ENCODE measurements at regions not wholly inside any gene's neighbourhood (a gene's known extent, or its start where the extent isn't known, plus 50 kb on each side); places are given as distances from the start of the nearest gene placed in this dataset.
"Not testable (repeated sequence)": the region's sequence is repeated elsewhere in the genome, so short reads cannot be mapped to it uniquely, and the experiment has no call there.

DNA sequence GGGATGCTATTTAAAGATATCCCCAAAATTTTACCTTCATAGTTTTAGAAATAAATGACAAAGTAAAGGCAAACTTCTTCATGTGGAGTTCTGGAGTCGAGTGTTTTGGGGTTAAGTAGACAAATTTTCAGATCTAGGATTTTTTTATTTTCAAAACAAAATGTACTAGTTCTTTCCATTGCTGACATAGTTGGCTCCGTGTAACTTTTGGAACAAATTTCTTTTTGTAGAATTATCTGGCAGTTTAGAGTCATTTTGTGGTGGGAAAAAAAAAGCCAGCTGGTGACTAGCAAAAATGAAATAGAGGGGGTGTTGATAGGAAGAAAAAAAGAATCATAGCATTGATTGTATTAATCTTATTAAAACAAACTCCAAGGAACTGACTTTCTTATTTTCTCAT lies 131.6 kb upstream of the TCF21 start:
- DNase-seq, result no peak

- no peak for DNase-seq
Measured at GRCh38 chr6:133758815-133759335, 130.0 kb upstream of the TCF21 start.

- DNase-seq, result no peak
Measured at GRCh38 chr6:133759524-133759923, 129.4 kb upstream of the TCF21 start.

DNA sequence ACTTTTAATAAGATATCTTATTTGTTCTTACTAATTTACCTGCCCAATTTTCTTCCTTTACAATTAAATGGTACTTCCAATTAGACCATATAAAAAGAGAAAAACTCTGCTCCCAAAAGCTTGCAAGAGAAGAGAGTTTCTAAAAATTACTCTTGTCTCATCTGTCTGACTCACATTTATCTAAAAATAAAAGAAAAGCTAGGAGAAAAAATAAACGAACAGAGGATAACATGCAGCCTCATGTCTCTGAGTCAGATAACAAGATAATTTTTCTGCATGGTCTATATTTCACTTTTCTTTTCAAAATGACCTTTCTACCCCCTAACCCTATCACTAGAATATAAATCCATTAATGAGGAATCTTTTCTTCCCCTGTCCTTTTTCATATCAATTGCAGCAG lies 127.2 kb upstream of the TCF21 start:
- DNase-seq, result no peak

DNA sequence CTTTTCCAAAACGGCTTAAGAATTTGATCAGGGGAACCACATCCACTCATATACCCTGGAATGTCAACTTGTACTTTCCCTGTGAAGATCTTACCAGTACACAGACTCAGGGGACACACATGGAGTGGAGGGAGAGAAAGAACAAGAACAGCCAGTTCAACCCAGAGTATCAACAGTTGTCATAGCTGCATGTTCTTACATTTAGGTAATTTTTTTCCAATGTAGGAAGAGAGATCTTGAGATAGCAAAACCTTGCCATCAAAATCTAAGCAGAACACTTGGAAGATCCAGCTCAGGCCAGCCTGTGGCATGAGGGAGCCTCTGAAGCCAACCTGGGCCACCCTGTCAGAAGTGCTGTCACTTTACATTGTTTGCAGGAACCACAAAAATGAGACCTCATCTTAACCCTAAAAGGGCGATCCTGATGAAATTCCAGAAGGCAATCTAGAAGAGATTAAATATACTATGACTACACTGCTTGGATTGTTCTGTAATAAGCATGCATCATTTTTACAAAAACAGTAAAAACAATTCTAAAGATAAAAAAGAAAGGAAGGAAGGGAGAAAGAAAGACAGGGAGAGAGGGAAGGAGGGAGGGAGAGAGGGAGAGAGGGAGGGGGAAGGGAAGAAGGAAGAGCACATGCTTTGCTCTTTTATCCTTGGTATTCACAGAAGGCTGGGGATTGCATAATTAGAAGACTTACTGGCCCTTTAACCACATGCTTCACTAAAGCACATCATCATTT lies 124.7 kb upstream of the TCF21 start:
- DNase-seq, result no peak

- DNase-seq, result no peak
Measured at GRCh38 chr6:133764754-133765208, 124.1 kb upstream of the TCF21 start.

- no peak for DNase-seq
Measured at GRCh38 chr6:133767357-133767970, 121.4 kb upstream of the TCF21 start.

- no peak for DNase-seq
Measured at GRCh38 chr6:133768656-133769295, 120.1 kb upstream of the TCF21 start.

DNA sequence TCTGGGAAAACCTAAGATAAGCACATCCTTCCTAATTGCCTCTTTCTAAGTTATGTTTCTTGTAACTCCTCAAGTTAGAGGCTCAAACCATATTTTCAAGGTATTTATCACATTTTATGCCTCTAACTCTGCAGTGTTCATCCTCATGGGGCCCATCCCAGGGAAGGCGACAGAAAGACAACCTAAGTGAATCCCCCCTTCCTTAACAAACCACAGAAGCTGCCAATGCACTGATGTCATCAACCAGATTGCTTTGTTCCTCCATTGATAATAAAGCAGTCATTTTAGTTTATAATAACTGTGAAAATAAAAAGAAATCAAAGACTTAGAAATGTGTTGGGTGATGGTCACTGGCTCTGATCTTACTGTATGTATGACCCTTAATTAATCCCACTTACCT lies 119.5 kb upstream of the TCF21 start:
- no peak for DNase-seq

DNA sequence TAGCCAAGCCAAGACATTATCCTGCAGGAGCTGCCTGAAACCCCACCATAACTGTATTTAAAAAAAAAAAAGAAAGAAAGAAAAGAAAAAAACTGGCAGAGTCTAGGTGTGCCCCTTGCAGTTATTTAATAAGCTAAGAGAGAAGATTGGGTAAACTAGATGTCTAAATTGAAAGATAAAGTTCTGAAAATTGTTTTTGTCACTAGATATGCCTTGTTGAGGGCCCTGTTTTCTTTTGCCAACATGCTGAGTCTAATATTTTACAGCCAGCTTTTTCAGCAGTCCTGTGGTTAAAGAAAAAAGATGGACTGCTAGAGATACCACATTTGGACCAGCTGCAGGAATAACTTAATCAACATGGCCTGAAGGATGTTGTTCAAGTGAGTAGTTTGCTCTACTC lies 116.3 kb upstream of the TCF21 start:
- no peak for DNase-seq

DNA sequence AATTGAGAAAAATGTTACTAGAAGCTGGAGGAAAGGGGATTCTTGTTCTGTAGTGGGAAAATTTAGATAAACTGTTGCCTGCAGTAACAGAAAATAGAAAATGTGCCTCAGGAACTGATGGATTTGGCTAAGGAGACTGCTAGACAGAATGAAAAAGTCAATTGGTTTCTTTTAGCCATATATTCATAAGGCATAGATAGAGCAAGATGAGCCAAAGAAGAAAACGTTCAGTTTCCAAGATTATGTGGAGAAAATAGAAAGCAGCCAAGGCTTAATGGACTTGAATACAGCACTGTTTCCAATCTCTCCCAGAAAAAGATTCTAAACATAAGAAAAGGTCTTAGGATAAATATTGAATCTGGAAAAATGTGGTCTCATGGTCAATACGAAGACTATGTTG lies 115.1 kb upstream of the TCF21 start:
- no peak for DNase-seq

DNA sequence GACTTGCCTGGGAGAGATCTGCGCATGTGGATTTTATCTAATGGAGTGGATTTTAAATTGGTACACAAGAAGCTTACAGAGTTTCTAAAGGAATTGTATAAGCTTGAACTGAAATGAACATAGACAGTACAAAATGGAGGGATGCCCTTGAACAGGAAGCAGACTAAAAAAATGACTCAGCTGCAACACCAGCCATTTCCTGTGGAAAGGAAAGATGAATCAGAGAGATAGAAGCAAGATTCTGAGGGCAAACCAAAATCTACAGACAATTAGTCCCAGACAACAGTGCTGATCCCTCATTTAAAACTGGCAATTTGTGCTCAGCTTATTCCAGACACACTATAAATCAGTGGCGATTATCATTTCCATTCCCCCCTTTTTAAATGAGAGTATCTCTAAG lies 114.6 kb upstream of the TCF21 start:
- DNase-seq, result no peak

DNA sequence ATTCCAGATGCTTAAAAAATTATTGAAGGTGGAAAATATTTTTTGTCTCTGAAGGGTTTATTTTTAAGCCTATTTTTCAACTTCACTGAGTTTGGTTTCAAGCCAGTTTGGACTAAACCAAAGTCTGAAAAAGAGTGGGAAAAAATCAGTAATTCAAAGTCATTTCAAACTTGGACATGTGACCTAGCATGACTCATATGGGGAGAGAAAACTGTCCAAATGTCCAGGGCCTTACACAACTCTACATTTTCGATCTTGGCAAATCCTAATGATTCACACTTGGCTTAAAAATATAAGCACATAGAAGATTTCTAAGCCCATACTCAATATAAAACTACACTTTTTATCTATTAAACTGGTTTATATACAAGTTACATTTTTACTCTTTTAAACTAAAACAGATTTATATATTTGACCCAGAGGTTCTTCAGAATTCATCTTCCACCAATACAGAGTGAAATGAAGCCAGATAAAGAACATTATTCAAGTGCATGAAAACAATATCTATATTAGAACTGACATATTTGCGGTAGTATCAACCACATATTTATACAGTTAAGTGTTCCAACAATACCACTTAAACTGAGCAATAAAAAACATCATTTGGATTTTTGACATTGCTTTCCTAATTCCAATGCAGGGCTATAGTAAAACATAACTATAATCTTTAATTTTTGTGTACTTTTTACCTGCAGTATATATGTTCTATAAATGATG lies 110.3 kb upstream of the TCF21 start:
- no peak for DNase-seq

- peak; percentile 28 for DNase-seq
Measured at GRCh38 chr6:133779916-133780695, 108.8 kb upstream of the TCF21 start.

DNA sequence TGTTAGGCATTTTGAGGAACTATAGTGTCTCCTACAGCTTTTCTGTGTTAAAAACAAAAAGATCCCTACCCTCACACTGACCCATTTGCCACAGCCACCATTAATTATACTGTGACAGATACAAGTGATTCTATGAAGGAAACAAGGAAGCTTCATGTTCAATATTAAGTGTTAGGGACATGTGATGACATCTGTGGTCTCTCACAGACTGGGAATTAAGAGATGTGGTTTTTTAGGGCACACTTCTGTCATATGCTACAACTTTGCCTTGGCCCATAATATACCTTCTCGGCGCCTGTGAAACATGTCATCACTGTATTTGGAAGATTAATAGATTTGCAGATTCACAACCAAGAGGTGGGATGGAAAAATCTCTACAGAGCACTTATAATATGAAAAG lies 102.9 kb upstream of the TCF21 start:
- DNase-seq, result no peak

- no peak for DNase-seq
Measured at GRCh38 chr6:133787122-133787521, 101.8 kb upstream of the TCF21 start.

GRCh38 chr6:133787859-133788505 lies 100.9 kb upstream of the TCF21 start:
- no peak for DNase-seq

GRCh38 chr6:133788556-133788955 lies 100.4 kb upstream of the TCF21 start:
- no peak for DNase-seq

DNA sequence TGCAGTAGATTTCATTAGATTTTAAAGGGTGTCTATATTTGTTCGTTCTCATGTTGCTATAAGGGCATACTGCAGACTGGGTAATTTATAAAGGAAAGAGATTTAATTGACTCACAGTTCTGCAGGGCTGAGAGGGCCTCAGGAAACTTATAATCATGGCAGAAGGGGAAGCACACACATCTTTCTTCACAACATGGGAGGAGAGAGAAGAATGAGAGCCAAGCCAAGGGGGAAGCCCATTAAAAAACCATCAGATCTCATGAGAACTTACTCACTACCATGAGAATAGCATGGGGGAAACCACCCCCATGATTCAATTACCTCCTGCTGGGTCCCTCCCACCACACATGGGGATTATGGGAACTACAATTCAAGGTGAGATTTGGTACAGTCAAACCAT lies 99.5 kb upstream of the TCF21 start:
- DNase-seq, result not testable (repeated sequence)

DNA sequence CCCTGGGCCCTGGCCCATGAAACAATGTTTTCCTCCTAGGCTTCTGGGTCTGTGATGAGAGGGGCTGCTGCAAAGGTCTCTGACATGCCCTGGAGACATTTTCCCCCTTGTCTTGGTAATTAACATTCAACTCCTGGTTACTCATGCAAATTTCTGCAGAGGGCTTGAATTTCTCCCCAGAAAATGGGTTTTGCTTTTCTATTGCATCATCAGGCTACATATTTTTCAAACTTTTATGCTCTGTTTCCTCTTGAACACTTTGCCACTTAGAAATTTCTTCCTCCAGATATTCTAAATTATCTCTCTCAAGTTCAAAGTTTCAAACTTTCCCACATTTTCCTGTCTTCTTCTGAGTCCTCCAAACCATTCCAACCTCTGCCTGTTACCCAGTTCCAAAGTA lies 98.2 kb upstream of the TCF21 start:
- not testable (repeated sequence) for DNase-seq

- DNase-seq, result not testable (repeated sequence)
Measured at GRCh38 chr6:133795051-133795450, 93.9 kb upstream of the TCF21 start.

DNA sequence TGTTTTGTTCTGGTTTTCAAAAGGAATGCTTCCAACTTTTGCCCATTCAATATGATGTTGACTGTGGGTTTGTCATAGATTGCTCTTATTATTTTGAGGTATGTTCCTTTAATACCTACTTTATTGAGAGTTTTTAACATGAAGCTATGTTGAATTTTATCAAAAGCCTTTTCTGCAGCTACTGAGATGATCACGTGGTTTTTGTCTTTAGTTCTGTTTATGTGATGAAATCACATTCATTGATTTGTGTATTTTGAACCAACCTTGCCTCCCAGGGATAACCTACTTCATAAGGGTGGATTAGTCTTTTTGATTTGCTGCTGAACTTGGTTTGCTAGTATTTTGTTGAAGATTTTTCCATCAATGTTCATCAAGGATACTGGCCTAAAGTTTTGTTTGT lies 92.7 kb upstream of the TCF21 start:
- DNase-seq, result no peak
